Small intestine (tissue), 7 donors: ENCODE measurements at regions not wholly inside any gene's neighbourhood (a gene's known extent, or its start where the extent isn't known, plus 50 kb on each side); places are given as distances from the start of the nearest gene placed in this dataset.

Experiments used
- DNase-seq, 2 donors: peaks; one replicate each; pipeline versions ENCODE4 v3.0.0 to v3.0.0-alpha.2; 2013
- FAIRE-seq: peaks from 2 replicates; lab custom pipeline; 2012; peaks lifted over from hg19 to GRCh38; lab: Jason Lieb, UNC
- H3K27ac ChIP-seq, 3 donors: one replicate each; pipeline ENCODE4 v1.5.1; 2013; ENCODE audit warnings: low read length in 2 of 3, mild to moderate bottlenecking in 2 of 3, control low read depth in 1 of 3, inconsistent platforms in 1 of 3, low read depth in 1 of 3, moderate library complexity in 1 of 3
- H3K27me3 ChIP-seq, 3 donors: one replicate each; pipeline ENCODE4 v1.6.1; 2013; ENCODE audit warnings: low read length in 3 of 3, inconsistent platforms in 1 of 3; ENCODE audit not compliant: control insufficient read depth in 3 of 3, insufficient read depth in 3 of 3
- H3K36me3 ChIP-seq, 3 donors: one replicate each; pipeline ENCODE4 v1.6.1; 2013; ENCODE audit warnings: low read length in 3 of 3, inconsistent platforms in 1 of 3, low read depth in 1 of 3, mild to moderate bottlenecking in 1 of 3, moderate library complexity in 1 of 3; ENCODE audit not compliant: control insufficient read depth in 3 of 3, insufficient read depth in 2 of 3
- H3K4me1 ChIP-seq, 3 donors: one replicate each; pipeline ENCODE4 v1.6.1; 2013; ENCODE audit warnings: low read length in 2 of 3, inconsistent platforms in 1 of 3, low read depth in 1 of 3, mild to moderate bottlenecking in 1 of 3, moderate library complexity in 1 of 3; ENCODE audit not compliant: control insufficient read depth in 3 of 3, insufficient read depth in 2 of 3
- H3K4me3 ChIP-seq, 3 donors: one replicate each; pipeline ENCODE4 v1.5.1; 2013; ENCODE audit warnings: low read length in 3 of 3, control low read depth in 1 of 3, inconsistent platforms in 1 of 3, low read depth in 1 of 3, mild to moderate bottlenecking in 1 of 3, moderate library complexity in 1 of 3
- H3K9me3 ChIP-seq, 2 donors: one replicate each; pipeline ENCODE4 v1.6.1; 2013; ENCODE audit warnings: low read depth in 1 of 2, low read length in 1 of 2; ENCODE audit not compliant: control insufficient read depth in 2 of 2, insufficient read depth in 1 of 2
- WGBS, 3 donors: extraction: QIAGEN DNeasy Blood & Tissue Kit; methylation state at CpG; one replicate each; pipeline ENCODE4 v1.1.7; 2013; 5-methylcytosine and 5-hydroxymethylcytosine counted together
- donor health status: healthy with polysubstance abuse.
- donor health status: control.
- donor health status: control.
- donor health status: Bipolar disorder and iron deficiency.
- donor health status: healthy.

- H3K9me3 ChIP-seq: no peaks in the 10 kb centered on the region
- peaks cover 0 to 10% (median 0%) of the 10 kb centered on the region in 3 donors for H3K4me1 ChIP-seq
- H3K27ac ChIP-seq: no peak overlapping the region
- 67 to 90% (median 80%) methylated on average over 4 of the region's 4 CpGs for WGBS, 3 donors
- FAIRE-seq (no peak), DNase-seq (no peak)
- peaks cover 0 to 16% (median 0%) of the 10 kb centered on the region in 3 donors for H3K27me3 ChIP-seq
- H3K36me3 ChIP-seq: no peaks in the 10 kb centered on the region
- no peak overlapping the region for H3K4me3 ChIP-seq
Observed at GRCh38 chr15:70181626-70182255, 84.0 kb upstream of the TLE3 start.

- Histone ChIP-seq H3K4me3 (no peak overlapping the region), H3K36me3 (no peaks in the 10 kb centered on the region), H3K9me3 (no peaks in the 10 kb centered on the region), H3K4me1 (peaks cover 0 to 10% (median 0%) of the 10 kb centered on the region in 3 donors), H3K27ac (no peak overlapping the region), H3K27me3 (peaks cover 0 to 16% (median 0%) of the 10 kb centered on the region in 3 donors)
- no peak for DNase-seq
- WGBS, 3 donors: 55 to 71% (median 59%) methylated on average over 15 of the region's 15 CpGs
- no peak for FAIRE-seq
Observed at GRCh38 chr15:70180186-70180875, 82.6 kb upstream of the TLE3 start.

GRCh38 chr15:70179309-70179892 is 81.7 kb upstream of the TLE3 start:
- FAIRE-seq (no peak), DNase-seq (no peak)
- Histone ChIP-seq H3K4me1 (peaks cover 0 to 12% (median 0%) of the 10 kb centered on the region in 3 donors), H3K27me3 (peaks cover 0 to 16% (median 0%) of the 10 kb centered on the region in 3 donors), H3K36me3 (no peaks in the 10 kb centered on the region), H3K4me3 (no peak overlapping the region), H3K27ac (no peak overlapping the region), H3K9me3 (no peaks in the 10 kb centered on the region)
- 94 to 97% (median 95%) methylated on average over 1 of the region's 1 CpG for WGBS, 3 donors

- DNase-seq (no peak), FAIRE-seq (no peak)
- Histone ChIP-seq H3K4me1 (peaks cover 0 to 18% (median 0%) of the 10 kb centered on the region in 3 donors), H3K4me3 (no peak overlapping the region), H3K9me3 (no peaks in the 10 kb centered on the region), H3K36me3 (no peaks in the 10 kb centered on the region), H3K27ac (no peak overlapping the region), H3K27me3 (peaks cover 0 to 16% (median 0%) of the 10 kb centered on the region in 3 donors)
- 93 to 97% (median 93%) methylated on average over 3 of the region's 3 CpGs for WGBS, 3 donors
Observed at GRCh38 chr15:70178335-70179084, 80.8 kb upstream of the TLE3 start.

DNA sequence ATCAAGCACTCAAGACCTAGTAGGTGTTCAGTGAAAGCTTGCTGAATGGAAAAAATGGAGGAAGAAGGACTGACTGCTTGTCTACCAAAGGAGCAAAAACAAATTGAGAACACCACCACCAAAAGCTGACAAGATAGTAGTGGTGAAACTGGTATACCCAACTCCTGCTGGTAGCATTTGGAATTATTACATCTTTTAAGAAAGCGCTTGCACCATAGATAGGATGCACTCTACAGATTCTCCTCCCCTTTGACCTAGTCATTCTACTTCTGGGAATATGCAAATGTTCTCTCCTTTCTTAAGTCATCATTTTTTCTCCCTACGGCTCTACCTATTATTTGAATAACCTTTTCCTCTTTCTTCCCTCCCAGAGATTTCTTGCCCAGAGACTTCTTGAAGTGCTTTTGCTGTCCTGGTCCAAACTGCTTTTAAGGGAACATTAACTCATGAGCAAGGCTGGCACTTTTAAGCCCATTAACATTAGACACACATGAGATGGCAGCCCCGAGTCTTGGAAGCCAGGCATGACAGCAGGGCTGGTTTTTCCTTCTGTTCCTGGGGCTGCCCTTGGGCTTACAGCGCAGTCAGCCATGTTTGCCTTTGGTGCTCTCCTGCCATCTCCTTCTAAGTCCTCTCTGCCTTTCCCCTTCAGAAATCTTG is 75.0 kb upstream of the TLE3 start:
- Histone ChIP-seq H3K4me3 (no peak overlapping the region), H3K36me3 (no peaks in the 10 kb centered on the region), H3K9me3 (no peaks in the 10 kb centered on the region), H3K27me3 (peaks cover 0 to 15% (median 0%) of the 10 kb centered on the region in 3 donors), H3K4me1 (peaks cover 0 to 21% (median 0%) of the 10 kb centered on the region in 3 donors), H3K27ac (no peak overlapping the region)
- DNase-seq (no peak), FAIRE-seq (no peak)
- 83 to 92% (median 91%) methylated on average over 4 of the region's 4 CpGs for WGBS, 3 donors

DNA sequence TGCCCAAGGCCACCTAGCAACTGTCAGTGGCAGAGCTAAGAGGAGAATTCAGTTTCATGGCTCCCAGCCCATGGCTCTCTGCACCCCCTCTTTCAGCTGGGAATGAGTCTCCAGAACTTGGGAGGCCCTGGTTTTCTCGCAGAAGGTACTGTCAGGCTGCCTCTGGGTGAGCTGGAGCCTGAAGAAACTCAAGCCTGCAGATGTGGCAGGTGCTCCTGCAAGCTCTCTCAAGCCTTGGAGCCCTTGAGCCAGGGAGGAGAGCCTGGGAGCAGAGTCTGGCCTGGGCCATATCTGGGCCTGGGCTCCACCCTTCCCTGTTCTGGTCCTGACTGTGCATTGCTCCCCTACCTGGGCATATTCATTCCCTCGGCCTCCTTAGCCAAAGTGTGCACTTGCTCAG is 74.4 kb upstream of the TLE3 start:
- 50 to 86% (median 54%) methylated on average over 2 of the region's 2 CpGs for WGBS, 3 donors
- H3K27me3 ChIP-seq: peaks cover 0 to 15% (median 0%) of the 10 kb centered on the region in 3 donors
- H3K4me1 ChIP-seq: peaks cover 0 to 21% (median 0%) of the 10 kb centered on the region in 3 donors
- H3K27ac ChIP-seq: no peak overlapping the region
- H3K36me3 ChIP-seq: no peaks in the 10 kb centered on the region
- peak in 1 of 2 donors; percentile 49 for DNase-seq
- FAIRE-seq: no peak
- H3K9me3 ChIP-seq: no peaks in the 10 kb centered on the region
- no peak overlapping the region for H3K4me3 ChIP-seq

DNA sequence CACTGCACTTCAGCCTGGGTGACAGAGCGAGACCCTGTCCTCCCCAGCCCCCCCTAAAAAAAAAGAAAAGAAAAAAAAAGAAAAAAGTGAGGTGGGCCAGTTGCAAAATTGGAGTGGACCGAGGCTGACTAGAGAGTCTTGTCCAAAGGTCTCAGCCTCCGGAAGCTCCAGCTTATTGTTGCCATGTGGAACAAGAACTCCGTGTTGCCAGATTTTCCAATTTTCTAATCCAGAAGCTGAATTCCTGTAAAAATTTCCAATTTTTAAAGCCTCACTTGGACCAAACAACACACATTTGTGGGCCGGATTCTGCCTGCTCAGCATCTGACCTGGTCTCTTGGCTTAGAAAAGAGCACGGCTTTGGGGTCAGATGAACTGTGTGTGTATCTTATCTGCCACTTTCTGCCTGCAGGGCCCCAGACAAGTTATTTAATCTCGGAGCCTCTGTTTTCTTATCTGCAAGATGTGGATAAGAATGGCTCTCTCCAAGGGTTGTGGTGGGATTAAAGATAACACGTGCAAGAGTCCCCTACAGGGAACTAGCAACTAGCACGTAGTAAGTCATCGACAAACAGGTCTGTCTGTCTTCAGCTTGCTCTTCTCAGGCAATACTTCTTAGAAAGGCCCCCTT is 73.7 kb upstream of the TLE3 start:
- Histone ChIP-seq H3K27ac (no peak overlapping the region), H3K27me3 (peaks cover 0 to 15% (median 0%) of the 10 kb centered on the region in 3 donors), H3K9me3 (no peaks in the 10 kb centered on the region), H3K36me3 (no peaks in the 10 kb centered on the region), H3K4me1 (peaks cover 0 to 21% (median 0%) of the 10 kb centered on the region in 3 donors), H3K4me3 (no peak overlapping the region)
- WGBS, 3 donors: 41 to 64% (median 55%) methylated on average over 10 of the region's 10 CpGs
- DNase-seq: peak in 1 of 2 donors; percentile 34
- no peak for FAIRE-seq
